ENCODE measurements at regions not wholly inside any gene's neighbourhood (a gene's known extent, or its start where the extent isn't known, plus 50 kb on each side); places are given as distances from the start of the nearest gene placed in this dataset.

DNA sequence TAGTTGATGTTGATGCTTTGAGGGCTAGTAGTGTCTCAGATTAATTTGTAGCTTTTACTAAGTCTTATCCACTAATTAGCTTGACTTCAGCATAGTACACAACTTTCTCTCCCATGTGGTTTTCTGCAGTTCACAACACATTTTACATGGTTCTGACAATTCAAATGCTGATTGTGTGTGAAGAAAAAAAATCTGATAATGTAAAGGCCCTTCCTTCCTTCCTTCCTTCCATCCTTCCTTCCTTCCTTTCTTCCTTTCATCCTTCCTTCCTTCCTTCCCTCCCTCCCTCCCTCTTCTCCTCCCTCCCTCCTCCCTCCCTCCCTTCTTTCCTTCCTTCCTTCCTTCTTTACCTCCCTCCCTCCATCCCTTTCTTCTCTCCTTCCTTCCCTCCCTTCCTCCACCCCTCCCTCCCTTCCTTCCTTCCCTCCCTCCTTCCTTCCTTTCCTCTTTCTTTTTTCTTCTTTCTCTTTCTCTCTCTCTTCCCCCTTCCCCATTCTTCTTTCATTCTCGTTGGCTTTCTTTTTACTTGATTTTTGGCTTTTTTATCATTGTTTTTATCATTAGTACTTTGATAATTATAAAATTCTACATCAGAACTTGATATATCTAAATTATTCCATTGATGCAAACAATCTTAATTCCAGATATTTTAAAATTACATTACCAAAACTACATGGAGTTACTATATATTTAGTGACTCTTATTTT, 1415.6 kb downstream of the LRFN5 start:
- no peaks in the 10 kb centered on the region for H3K4me1 ChIP-seq (ENCODE audit: control insufficient read depth in 2 of 3, insufficient read depth in 2 of 3, low read depth in 1 of 3, low read length in 3 of 3)
- no peak for FAIRE-seq
- TF ChIP-seq, protein P1, sequence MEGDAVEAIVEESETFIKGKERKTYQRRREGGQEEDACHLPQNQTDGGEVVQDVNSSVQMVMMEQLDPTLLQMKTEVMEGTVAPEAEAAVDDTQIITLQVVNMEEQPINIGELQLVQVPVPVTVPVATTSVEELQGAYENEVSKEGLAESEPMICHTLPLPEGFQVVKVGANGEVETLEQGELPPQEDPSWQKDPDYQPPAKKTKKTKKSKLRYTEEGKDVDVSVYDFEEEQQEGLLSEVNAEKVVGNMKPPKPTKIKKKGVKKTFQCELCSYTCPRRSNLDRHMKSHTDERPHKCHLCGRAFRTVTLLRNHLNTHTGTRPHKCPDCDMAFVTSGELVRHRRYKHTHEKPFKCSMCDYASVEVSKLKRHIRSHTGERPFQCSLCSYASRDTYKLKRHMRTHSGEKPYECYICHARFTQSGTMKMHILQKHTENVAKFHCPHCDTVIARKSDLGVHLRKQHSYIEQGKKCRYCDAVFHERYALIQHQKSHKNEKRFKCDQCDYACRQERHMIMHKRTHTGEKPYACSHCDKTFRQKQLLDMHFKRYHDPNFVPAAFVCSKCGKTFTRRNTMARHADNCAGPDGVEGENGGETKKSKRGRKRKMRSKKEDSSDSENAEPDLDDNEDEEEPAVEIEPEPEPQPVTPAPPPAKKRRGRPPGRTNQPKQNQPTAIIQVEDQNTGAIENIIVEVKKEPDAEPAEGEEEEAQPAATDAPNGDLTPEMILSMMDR (IDR thresholded peaks at IDR 0.05; ENCODE audit: borderline replicate concordance, extremely low read depth, insufficient read depth), result no peak
- no peak overlapping the region for H3K27ac ChIP-seq (ENCODE audit: low read depth in 2 of 2, low read length in 2 of 2)
- intact Hi-C loops (cut with DNase I), result no loop called here
- no peak for DNase-seq
- no peaks in the 10 kb centered on the region for H3K27me3 ChIP-seq (ENCODE audit: control insufficient read depth, insufficient read depth, low read length)
- no peak overlapping the region for H3K9ac ChIP-seq (ENCODE audit: low read length in 3 of 3)
- no peak overlapping the region for H3K4me3 ChIP-seq (ENCODE audit: low read length in 3 of 3)
- H3K9me3 ChIP-seq (ENCODE audit: control insufficient read depth in 2 of 3, insufficient read depth in 1 of 3, low read length in 3 of 3), result peaks cover 0 to 3% (median 2%) of the 10 kb centered on the region in 3 donors
- no peaks in the 10 kb centered on the region for H3K36me3 ChIP-seq (ENCODE audit: control insufficient read depth in 2 of 3, insufficient read depth in 3 of 3, low read length in 3 of 3)

DNA sequence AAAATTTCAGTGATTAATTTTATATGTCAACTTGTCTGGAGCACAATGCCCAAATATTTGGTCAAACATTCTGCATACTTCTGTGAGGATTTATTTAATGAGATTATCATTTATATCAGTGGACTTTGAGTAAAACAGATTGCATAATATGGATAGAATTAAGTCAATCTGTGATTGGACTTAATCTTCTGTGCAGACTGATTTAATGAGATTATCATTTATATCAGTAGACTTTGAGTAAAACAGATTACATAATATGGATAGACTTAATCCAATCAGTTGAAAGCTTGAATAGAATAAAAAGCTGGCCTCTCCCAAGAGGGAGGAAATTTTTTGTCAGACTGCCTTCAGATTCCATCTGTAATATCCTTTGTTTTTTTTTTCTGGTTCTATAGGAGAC, 1413.2 kb downstream of the LRFN5 start:
- Histone ChIP-seq H3K4me3 (ENCODE audit: low read length in 3 of 3) (no peak overlapping the region), H3K27me3 (ENCODE audit: control insufficient read depth, insufficient read depth, low read length) (no peaks in the 10 kb centered on the region), H3K27ac (ENCODE audit: low read depth in 2 of 2, low read length in 2 of 2) (no peak overlapping the region), H3K9ac (ENCODE audit: low read length in 3 of 3) (no peak overlapping the region), H3K36me3 (ENCODE audit: control insufficient read depth in 2 of 3, insufficient read depth in 3 of 3, low read length in 3 of 3) (no peaks in the 10 kb centered on the region), H3K4me1 (ENCODE audit: control insufficient read depth in 2 of 3, insufficient read depth in 2 of 3, low read depth in 1 of 3, low read length in 3 of 3) (no peaks in the 10 kb centered on the region), H3K9me3 (ENCODE audit: control insufficient read depth in 2 of 3, insufficient read depth in 1 of 3, low read length in 3 of 3) (peaks cover 0 to 3% (median 2%) of the 10 kb centered on the region in 3 donors)
- FAIRE-seq (no peak), DNase-seq (no peak)
- TF ChIP-seq, protein P1 (IDR thresholded peaks at IDR 0.05; ENCODE audit: borderline replicate concordance, extremely low read depth, insufficient read depth), result no peak
- intact Hi-C loops (cut with DNase I), result no loop called here

DNA sequence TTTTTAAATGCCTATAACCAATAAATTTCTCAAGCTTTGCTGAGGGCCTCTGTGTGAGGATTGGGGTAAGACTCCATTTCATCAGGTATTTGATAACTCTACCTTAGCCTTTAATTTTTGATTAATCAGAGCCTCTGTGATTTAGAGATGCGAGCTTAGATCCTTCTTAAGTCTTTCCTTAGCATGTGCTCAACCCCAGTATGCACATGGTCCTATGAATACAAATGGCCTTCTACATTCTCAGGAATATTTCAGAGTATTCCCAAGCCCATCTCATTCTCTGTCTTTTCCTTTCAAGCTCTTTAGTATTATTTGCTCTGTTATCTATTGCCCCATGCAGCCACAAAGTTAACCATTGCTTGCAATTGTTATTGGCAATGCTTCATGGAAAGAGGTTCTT, 1407.7 kb downstream of the LRFN5 start:
- Histone ChIP-seq H3K27me3 (ENCODE audit: control insufficient read depth, insufficient read depth, low read length) (no peaks in the 10 kb centered on the region), H3K4me1 (ENCODE audit: control insufficient read depth in 2 of 3, insufficient read depth in 2 of 3, low read depth in 1 of 3, low read length in 3 of 3) (no peaks in the 10 kb centered on the region), H3K9me3 (ENCODE audit: control insufficient read depth in 2 of 3, insufficient read depth in 1 of 3, low read length in 3 of 3) (no peaks in the 10 kb centered on the region), H3K4me3 (ENCODE audit: low read length in 3 of 3) (no peak overlapping the region), H3K27ac (ENCODE audit: low read depth in 2 of 2, low read length in 2 of 2) (no peak overlapping the region), H3K9ac (ENCODE audit: low read length in 3 of 3) (no peak overlapping the region), H3K36me3 (ENCODE audit: control insufficient read depth in 2 of 3, insufficient read depth in 3 of 3, low read length in 3 of 3) (no peaks in the 10 kb centered on the region)
- intact Hi-C loops (cut with DNase I), result no loop called here
- TF ChIP-seq, protein P1 (IDR thresholded peaks at IDR 0.05; ENCODE audit: borderline replicate concordance, extremely low read depth, insufficient read depth), result no peak
- DNase-seq (no peak), FAIRE-seq (no peak)

DNA sequence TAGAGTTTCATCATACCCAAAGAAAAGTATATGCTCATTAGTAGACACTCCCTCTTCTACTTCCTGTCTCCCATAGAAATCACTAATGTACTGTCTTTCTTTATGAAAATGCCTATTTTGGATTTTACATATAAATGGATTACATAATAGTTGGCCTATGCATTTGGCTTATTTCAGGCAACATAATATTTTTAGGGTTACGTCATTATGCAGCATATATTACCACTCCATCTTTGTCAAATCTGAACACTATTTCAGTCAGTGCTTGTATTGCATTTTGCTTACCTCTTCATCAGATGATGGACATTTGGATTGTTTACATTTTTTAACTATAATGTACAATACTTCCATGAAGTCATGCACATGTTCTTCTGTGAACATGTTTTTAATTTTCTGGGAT, 1406.1 kb downstream of the LRFN5 start:
- no peaks in the 10 kb centered on the region for H3K4me1 ChIP-seq (ENCODE audit: control insufficient read depth in 2 of 3, insufficient read depth in 2 of 3, low read depth in 1 of 3, low read length in 3 of 3)
- peaks cover 0 to 3% (median 0%) of the 10 kb centered on the region in 3 donors for H3K9me3 ChIP-seq (ENCODE audit: control insufficient read depth in 2 of 3, insufficient read depth in 1 of 3, low read length in 3 of 3)
- H3K4me3 ChIP-seq (ENCODE audit: low read length in 3 of 3), result no peak overlapping the region
- no peaks in the 10 kb centered on the region for H3K36me3 ChIP-seq (ENCODE audit: control insufficient read depth in 2 of 3, insufficient read depth in 3 of 3, low read length in 3 of 3)
- H3K9ac ChIP-seq (ENCODE audit: low read length in 3 of 3), result no peak overlapping the region
- intact Hi-C loops (cut with DNase I), result no loop called here
- TF ChIP-seq, protein P1 (IDR thresholded peaks at IDR 0.05; ENCODE audit: borderline replicate concordance, extremely low read depth, insufficient read depth), result no peak
- FAIRE-seq, result no peak
- no peak overlapping the region for H3K27ac ChIP-seq (ENCODE audit: low read depth in 2 of 2, low read length in 2 of 2)
- no peaks in the 10 kb centered on the region for H3K27me3 ChIP-seq (ENCODE audit: control insufficient read depth, insufficient read depth, low read length)
- DNase-seq, result no peak

Measured in kidney (tissue), 13 donors.